ENCODE measurements at regions not wholly inside any gene's neighbourhood (a gene's known extent, or its start where the extent isn't known, plus 50 kb on each side); places are given as distances from the start of the nearest gene placed in this dataset.
A peak's percentile ranks its signal among the peaks of the same experiment; 100 is the strongest.

DNA sequence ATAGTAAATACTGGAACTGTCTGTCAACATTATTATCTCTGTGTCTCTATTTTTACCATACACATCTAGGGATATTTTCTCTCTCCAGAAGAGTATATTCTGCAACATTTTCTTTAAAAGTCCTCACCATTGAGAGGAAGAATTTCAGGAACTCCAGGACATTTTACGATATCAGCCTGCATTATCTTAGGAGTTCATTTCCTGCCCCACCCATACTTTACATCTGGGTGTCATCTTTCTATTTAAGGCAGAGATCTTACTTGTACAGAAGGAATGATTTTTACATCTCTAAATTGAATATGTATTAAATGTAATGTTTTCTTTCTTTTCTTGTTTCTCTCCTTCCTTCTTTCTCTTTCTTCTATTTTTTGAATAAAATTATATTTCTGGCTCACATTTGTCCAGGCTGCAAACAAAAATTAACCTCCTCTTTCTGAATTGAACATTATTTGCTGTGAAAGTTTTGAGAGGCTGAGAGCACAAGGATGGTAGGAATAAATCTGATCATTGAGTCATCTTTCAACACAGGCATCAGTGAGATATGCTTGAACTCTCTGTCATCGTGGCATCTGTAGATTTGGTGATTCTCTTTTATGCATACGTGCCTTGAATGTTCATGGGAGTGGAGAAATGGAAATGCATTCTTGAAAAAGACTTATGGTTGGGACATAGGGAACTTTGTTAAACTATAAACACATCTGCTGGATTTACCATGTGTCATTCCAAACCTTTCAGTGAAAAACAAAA is 753.6 kb downstream of the SLC16A7 start:
- TF ChIP-seq, protein P1, sequence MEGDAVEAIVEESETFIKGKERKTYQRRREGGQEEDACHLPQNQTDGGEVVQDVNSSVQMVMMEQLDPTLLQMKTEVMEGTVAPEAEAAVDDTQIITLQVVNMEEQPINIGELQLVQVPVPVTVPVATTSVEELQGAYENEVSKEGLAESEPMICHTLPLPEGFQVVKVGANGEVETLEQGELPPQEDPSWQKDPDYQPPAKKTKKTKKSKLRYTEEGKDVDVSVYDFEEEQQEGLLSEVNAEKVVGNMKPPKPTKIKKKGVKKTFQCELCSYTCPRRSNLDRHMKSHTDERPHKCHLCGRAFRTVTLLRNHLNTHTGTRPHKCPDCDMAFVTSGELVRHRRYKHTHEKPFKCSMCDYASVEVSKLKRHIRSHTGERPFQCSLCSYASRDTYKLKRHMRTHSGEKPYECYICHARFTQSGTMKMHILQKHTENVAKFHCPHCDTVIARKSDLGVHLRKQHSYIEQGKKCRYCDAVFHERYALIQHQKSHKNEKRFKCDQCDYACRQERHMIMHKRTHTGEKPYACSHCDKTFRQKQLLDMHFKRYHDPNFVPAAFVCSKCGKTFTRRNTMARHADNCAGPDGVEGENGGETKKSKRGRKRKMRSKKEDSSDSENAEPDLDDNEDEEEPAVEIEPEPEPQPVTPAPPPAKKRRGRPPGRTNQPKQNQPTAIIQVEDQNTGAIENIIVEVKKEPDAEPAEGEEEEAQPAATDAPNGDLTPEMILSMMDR (IDR thresholded peaks at IDR 0.05), result no peak
- no peak for TF ChIP-seq EZH2 (IDR thresholded peaks at IDR 0.05)
- no peak for TF ChIP-seq EZH2phosphoT487 (IDR thresholded peaks at IDR 0.05)
- no peaks in the 10 kb centered on the region for H3K36me3 ChIP-seq
- no peak overlapping the region for H2AFZ ChIP-seq (replicated peaks)
- no peak overlapping the region for H3K27ac ChIP-seq
- no peaks in the 10 kb centered on the region for H4K20me1 ChIP-seq (ENCODE audit: low read depth)
- H3K4me3 ChIP-seq, result no peak overlapping the region
- H3K27me3 ChIP-seq, result no peaks in the 10 kb centered on the region
- Mint-ChIP-seq H3K27me3 (ENCODE audit: insufficient read depth, low read depth) (no peaks in the 10 kb centered on the region), H3K4me3 (no peak overlapping the region), H3K27ac (no peak overlapping the region), H3K4me1 (no peaks in the 10 kb centered on the region), H3K9me3 (no peaks in the 10 kb centered on the region), H3K36me3 (no peaks in the 10 kb centered on the region)
- H3K9ac ChIP-seq, result no peak overlapping the region
- H3K79me2 ChIP-seq (ENCODE audit: low read depth), result no peaks in the 10 kb centered on the region
- H3F3A ChIP-seq (ENCODE audit: low read depth), result no peaks in the 10 kb centered on the region
- no peak for DNase-seq (ENCODE audit: low spot score)
- H3K4me2 ChIP-seq, result no peak overlapping the region
- no peaks in the 10 kb centered on the region for H3K9me3 ChIP-seq (ENCODE audit: low read depth)
- no peaks in the 10 kb centered on the region for H3K4me1 ChIP-seq

DNA sequence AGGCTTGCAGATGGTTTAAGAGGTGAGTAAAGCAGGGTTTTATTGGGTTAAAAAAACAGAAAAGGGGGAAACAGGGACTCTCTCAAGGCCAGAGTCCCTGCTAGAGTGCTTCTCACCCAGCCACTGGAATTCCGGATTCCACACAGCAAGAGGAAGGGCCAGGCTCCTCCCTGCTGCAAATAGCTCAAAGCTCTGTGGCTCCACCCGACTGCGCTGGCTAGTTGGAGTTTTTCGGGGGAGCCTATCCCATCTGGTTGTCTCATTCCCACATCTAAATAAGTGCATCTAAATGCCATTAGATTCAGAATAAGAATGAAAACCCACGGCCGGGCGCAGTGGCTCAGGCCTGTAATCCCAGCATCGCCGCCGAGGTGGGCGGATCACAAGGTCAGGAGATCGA is 791.5 kb downstream of the SLC16A7 start:
- H3K4me3 Mint-ChIP-seq, result no peak overlapping the region
- no peak overlapping the region for H3K27ac Mint-ChIP-seq
- peaks cover 5% of the 10 kb centered on the region for H3K27me3 Mint-ChIP-seq (ENCODE audit: insufficient read depth, low read depth)
- no peak overlapping the region for H3K9ac ChIP-seq
- no peaks in the 10 kb centered on the region for H3K36me3 ChIP-seq
- H3K4me1 ChIP-seq, result no peaks in the 10 kb centered on the region
- no peaks in the 10 kb centered on the region for H3F3A ChIP-seq (ENCODE audit: low read depth)
- H3K9me3 ChIP-seq (ENCODE audit: low read depth), result peaks cover 3% of the 10 kb centered on the region
- no peak overlapping the region for H3K4me3 ChIP-seq
- H3K79me2 ChIP-seq (ENCODE audit: low read depth), result no peaks in the 10 kb centered on the region
- H3K4me2 ChIP-seq, result no peak overlapping the region
- no peak overlapping the region for H3K27ac ChIP-seq
- H3K9me3 Mint-ChIP-seq, result no peaks in the 10 kb centered on the region
- no peaks in the 10 kb centered on the region for H4K20me1 ChIP-seq (ENCODE audit: low read depth)
- H2AFZ ChIP-seq (replicated peaks), result peak overlapping the region; percentile 72
- H3K27me3 ChIP-seq, result no peaks in the 10 kb centered on the region
- no peaks in the 10 kb centered on the region for H3K36me3 Mint-ChIP-seq
- DNase-seq (ENCODE audit: low spot score), result no peak
- H3K4me1 Mint-ChIP-seq, result no peaks in the 10 kb centered on the region
- TF ChIP-seq, protein P1 (IDR thresholded peaks at IDR 0.05), result no peak

DNA sequence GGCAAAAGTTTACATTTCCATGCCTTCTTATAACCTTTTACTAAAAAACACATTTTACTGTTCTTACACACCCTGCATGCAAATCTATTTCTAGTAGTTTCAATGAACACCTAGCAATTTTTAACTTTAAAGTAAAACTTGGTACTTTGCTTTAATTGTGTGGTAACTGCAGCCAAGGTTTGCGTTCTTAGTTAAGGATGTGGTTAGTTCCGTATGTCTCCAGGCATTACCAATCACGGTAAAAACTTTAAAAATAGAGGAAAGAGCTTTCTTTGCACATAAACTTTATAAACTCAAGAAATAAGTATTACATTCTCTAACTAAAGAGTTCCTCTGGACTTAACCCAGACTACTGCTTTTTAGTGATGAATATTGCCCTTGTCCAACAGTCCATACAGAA is 795.2 kb downstream of the SLC16A7 start:
- Histone ChIP-seq H3K27ac (no peak overlapping the region), H3K27me3 (no peaks in the 10 kb centered on the region), H3F3A (ENCODE audit: low read depth) (no peaks in the 10 kb centered on the region), H4K20me1 (ENCODE audit: low read depth) (no peaks in the 10 kb centered on the region), H3K36me3 (no peaks in the 10 kb centered on the region), H3K4me1 (no peaks in the 10 kb centered on the region), H2AFZ (replicated peaks) (no peak overlapping the region), H3K9ac (no peak overlapping the region), H3K4me3 (no peak overlapping the region), H3K4me2 (no peak overlapping the region), H3K79me2 (ENCODE audit: low read depth) (no peaks in the 10 kb centered on the region), H3K9me3 (ENCODE audit: low read depth) (peaks cover 3% of the 10 kb centered on the region)
- no peak for TF ChIP-seq EZH2 (IDR thresholded peaks at IDR 0.05)
- TF ChIP-seq, protein P1 (IDR thresholded peaks at IDR 0.05), result no peak
- no peak for TF ChIP-seq EZH2phosphoT487 (IDR thresholded peaks at IDR 0.05)
- Mint-ChIP-seq H3K4me3 (no peak overlapping the region), H3K36me3 (no peaks in the 10 kb centered on the region), H3K4me1 (no peaks in the 10 kb centered on the region), H3K9me3 (no peaks in the 10 kb centered on the region), H3K27ac (no peak overlapping the region), H3K27me3 (ENCODE audit: insufficient read depth, low read depth) (peaks cover 5% of the 10 kb centered on the region)
- no peak for DNase-seq (ENCODE audit: low spot score)
